ENCODE measurements at regions not wholly inside any gene's neighbourhood (a gene's known extent, or its start where the extent isn't known, plus 50 kb on each side); places are given as distances from the start of the nearest gene placed in this dataset.
"Not testable (repeated sequence)": the region's sequence is repeated elsewhere in the genome, so short reads cannot be mapped to it uniquely, and the experiment has no call there.

- H3K9me3 ChIP-seq: no peaks in the 10 kb centered on the region
- DNase-seq (ENCODE audit: low spot score): peak; percentile 88
- intact Hi-C loops (cut with DNase I): no loop called here
- peaks cover 9% of the 10 kb centered on the region for H3K4me1 ChIP-seq (replicated peaks)
- H3K27ac ChIP-seq: peak overlapping the region in 1 of 2 donors; percentile 35
- TF ChIP-seq POLR2A (IDR thresholded peaks at IDR 0.05) (no peak), POLR2AphosphoS5 (IDR thresholded peaks at IDR 0.05) (peak; percentile 75)
- TF ChIP-seq, protein P1, sequence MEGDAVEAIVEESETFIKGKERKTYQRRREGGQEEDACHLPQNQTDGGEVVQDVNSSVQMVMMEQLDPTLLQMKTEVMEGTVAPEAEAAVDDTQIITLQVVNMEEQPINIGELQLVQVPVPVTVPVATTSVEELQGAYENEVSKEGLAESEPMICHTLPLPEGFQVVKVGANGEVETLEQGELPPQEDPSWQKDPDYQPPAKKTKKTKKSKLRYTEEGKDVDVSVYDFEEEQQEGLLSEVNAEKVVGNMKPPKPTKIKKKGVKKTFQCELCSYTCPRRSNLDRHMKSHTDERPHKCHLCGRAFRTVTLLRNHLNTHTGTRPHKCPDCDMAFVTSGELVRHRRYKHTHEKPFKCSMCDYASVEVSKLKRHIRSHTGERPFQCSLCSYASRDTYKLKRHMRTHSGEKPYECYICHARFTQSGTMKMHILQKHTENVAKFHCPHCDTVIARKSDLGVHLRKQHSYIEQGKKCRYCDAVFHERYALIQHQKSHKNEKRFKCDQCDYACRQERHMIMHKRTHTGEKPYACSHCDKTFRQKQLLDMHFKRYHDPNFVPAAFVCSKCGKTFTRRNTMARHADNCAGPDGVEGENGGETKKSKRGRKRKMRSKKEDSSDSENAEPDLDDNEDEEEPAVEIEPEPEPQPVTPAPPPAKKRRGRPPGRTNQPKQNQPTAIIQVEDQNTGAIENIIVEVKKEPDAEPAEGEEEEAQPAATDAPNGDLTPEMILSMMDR (IDR thresholded peaks at IDR 0.05): no peak
- no peaks in the 10 kb centered on the region for H3K36me3 ChIP-seq
- no peaks in the 10 kb centered on the region for H3K27me3 ChIP-seq (replicated peaks; ENCODE audit: insufficient read depth)
- H3K4me3 ChIP-seq: no peak overlapping the region
- WGBS: 35% methylated on average over 7 of the region's 7 CpGs
These were observed 246.0 kb downstream of the GADD45G start for GRCh38 chr9:89850631-89851325.

DNA sequence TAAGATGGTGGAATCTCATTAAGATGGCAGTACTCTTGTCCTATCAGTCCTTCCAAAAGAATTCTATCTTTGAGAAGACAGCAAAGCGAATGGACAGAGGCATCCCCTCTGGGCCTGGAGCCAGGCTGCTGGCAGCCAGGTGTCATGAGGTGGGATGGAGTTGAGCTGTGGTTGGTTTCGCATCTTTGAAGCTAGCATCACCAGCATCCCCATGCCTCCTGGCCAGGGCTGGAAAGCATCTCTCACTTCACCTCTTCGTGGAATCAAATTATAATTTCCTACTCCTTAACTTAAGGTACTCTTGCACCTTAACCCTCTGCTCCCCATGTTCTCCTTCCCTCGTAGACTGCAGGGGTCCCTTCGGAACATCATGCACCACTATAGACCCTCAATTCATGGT, 248.3 kb downstream of the GADD45G start:
- no peaks in the 10 kb centered on the region for H3K36me3 ChIP-seq
- intact Hi-C loops (cut with DNase I): no loop called here
- no peaks in the 10 kb centered on the region for H3K27me3 ChIP-seq (replicated peaks; ENCODE audit: insufficient read depth)
- H3K4me1 ChIP-seq (replicated peaks): peaks cover 9% of the 10 kb centered on the region
- H3K4me3 ChIP-seq: no peak overlapping the region
- 96% methylated on average over 5 of the region's 5 CpGs for WGBS
- TF ChIP-seq, protein P1 (IDR thresholded peaks at IDR 0.05): no peak
- TF ChIP-seq POLR2A (IDR thresholded peaks at IDR 0.05) (no peak), POLR2AphosphoS5 (IDR thresholded peaks at IDR 0.05) (no peak)
- DNase-seq (ENCODE audit: low spot score): no peak
- no peaks in the 10 kb centered on the region for H3K9me3 ChIP-seq
- no peak overlapping the region for H3K27ac ChIP-seq

DNA sequence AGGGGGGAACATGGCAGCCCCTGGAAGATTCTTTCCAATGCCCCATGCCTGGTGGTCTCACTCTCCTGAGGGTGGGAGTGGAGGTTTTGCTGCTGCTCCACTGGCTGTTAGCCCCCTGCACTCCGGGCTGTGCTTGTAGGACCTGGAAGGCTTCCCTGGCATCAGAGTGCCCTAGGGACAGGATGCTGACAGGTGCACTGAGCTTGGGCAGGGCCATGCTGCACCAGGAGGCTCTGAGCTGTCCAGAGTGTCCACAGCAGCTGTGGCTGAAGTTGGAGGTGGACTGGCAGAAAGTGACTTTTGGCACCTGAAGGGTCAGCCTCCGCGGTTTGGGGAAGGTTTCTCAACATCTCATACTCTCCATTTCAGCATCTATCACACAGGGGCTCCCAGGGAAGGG, 249.1 kb downstream of the GADD45G start:
- Histone ChIP-seq H3K27ac (no peak overlapping the region), H3K4me3 (no peak overlapping the region), H3K36me3 (no peaks in the 10 kb centered on the region), H3K4me1 (replicated peaks) (peaks cover 9% of the 10 kb centered on the region), H3K27me3 (replicated peaks; ENCODE audit: insufficient read depth) (no peaks in the 10 kb centered on the region), H3K9me3 (no peaks in the 10 kb centered on the region)
- 97% methylated on average over 3 of the region's 3 CpGs for WGBS
- TF ChIP-seq, protein P1 (IDR thresholded peaks at IDR 0.05): no peak
- TF ChIP-seq POLR2A (IDR thresholded peaks at IDR 0.05): no peak
- no peak for TF ChIP-seq POLR2AphosphoS5 (IDR thresholded peaks at IDR 0.05)
- intact Hi-C loops (cut with DNase I): no loop called here
- DNase-seq (ENCODE audit: low spot score): no peak

DNA sequence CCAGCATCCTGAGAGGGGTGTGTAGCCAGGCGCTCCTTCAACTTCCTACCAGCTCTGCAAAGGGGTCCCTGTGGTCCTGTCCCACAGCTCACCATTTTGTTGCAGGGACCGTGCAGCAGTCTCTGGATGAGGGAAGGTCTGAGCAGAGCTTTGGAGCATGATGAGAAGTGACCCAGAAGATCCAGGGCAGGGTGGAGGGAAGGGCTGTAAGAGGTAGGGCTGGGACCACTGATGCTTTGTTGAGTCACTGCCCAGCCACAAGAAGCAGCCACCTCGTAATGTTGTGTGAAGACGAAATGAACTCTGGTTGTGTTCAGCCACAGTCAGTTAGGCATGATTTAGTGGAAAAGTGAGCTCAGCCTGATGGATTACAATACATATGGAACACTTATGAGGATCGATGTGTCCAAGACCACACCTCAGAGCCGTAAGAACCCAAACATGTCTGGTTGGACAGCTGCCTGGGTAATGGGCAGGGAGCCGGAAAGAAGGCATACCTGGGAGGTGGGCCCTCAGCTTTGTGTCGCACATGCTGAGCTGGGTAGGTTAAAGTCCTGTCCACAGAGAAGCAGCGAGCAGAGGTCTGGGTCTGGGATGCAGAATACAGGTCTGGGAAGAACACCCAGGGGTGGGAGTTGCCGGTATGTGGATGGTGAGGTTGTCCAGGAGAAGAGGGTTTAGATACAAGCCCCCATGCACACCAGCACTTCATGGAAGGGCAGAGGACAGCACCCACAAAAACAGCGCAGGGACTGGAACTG, 250.1 kb downstream of the GADD45G start:
- Histone ChIP-seq H3K9me3 (no peaks in the 10 kb centered on the region), H3K27ac (no peak overlapping the region), H3K4me1 (replicated peaks) (peaks cover 9% of the 10 kb centered on the region), H3K27me3 (replicated peaks; ENCODE audit: insufficient read depth) (no peaks in the 10 kb centered on the region), H3K4me3 (no peak overlapping the region), H3K36me3 (no peaks in the 10 kb centered on the region)
- WGBS: 79% methylated on average over 11 of the region's 11 CpGs
- TF ChIP-seq POLR2AphosphoS5 (IDR thresholded peaks at IDR 0.05) (no peak), POLR2A (IDR thresholded peaks at IDR 0.05) (no peak)
- TF ChIP-seq, protein P1 (IDR thresholded peaks at IDR 0.05): no peak
- DNase-seq (ENCODE audit: low spot score): no peak
- intact Hi-C loops (cut with DNase I): no loop called here

- H3K27ac ChIP-seq; DNase-seq (ENCODE audit: low spot score); H3K36me3 ChIP-seq; H3K27me3 ChIP-seq (replicated peaks; ENCODE audit: insufficient read depth); H3K4me3 ChIP-seq; H3K4me1 ChIP-seq (replicated peaks); H3K9me3 ChIP-seq; intact Hi-C loops (cut with DNase I): not testable (repeated sequence)
- 64% methylated on average over 5 of the region's 5 CpGs for WGBS
These were observed 251.5 kb downstream of the GADD45G start for GRCh38 chr9:89856296-89856695.

DNA sequence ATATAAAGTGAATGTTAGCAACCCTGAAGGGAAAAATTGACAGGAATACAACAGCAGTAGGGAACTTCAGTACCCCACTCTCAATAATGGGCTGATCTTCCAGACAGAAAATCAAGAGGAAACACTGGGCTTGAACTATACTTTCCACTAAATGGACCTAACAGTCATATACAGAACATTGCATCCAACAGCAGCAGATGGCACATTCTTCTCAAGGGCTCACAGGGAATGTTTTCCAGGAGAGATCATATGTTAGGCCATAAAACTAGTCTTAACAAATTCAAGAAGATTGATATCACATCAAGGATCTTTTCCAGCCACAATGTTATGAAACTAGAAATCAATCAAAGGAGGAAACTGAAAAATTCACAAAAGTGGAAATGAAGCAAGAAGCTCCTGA, 252.1 kb downstream of the GADD45G start:
- H3K9me3 ChIP-seq; H3K27ac ChIP-seq; H3K36me3 ChIP-seq; H3K4me3 ChIP-seq; DNase-seq (ENCODE audit: low spot score); H3K27me3 ChIP-seq (replicated peaks; ENCODE audit: insufficient read depth); intact Hi-C loops (cut with DNase I); H3K4me1 ChIP-seq (replicated peaks): not testable (repeated sequence)

DNA sequence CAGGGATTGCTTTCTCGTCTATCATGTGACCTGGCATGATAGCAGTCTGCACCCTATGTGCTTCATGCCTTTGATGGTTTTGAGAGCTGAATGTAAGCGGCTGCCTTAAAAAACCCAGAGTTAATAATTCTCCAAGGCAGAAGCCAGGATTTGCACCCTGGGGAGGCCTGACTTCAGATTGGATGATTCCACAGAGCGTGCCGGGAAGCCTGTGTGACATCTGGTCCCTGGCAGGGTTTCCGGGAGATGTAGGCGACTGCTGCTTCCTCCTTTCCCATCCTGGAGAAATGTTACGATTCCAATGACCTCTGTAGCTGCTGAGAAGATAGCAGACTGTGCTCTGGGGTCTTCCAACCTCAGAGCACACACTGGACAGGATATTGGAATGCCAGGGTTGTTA, 255.0 kb downstream of the GADD45G start:
- H3K4me3 ChIP-seq; H3K4me1 ChIP-seq (replicated peaks); H3K9me3 ChIP-seq; H3K36me3 ChIP-seq; H3K27me3 ChIP-seq (replicated peaks; ENCODE audit: insufficient read depth); DNase-seq (ENCODE audit: low spot score); H3K27ac ChIP-seq; intact Hi-C loops (cut with DNase I): not testable (repeated sequence)
- 92% methylated on average over 7 of the region's 7 CpGs for WGBS

GRCh38 chr9:89861371-89861770, 256.6 kb downstream of the GADD45G start:
- H3K27ac ChIP-seq; DNase-seq (ENCODE audit: low spot score); H3K4me1 ChIP-seq (replicated peaks); intact Hi-C loops (cut with DNase I); H3K27me3 ChIP-seq (replicated peaks; ENCODE audit: insufficient read depth); H3K4me3 ChIP-seq; H3K36me3 ChIP-seq; H3K9me3 ChIP-seq: not testable (repeated sequence)
- WGBS: 91% methylated on average over 5 of the region's 5 CpGs
